IMR-90 (cell line): ENCODE measurements at regions not wholly inside any gene's neighbourhood (a gene's known extent, or its start where the extent isn't known, plus 50 kb on each side); places are given as distances from the start of the nearest gene placed in this dataset.

Experiments
- ATAC-seq: fragments of 200-7000 bp; cut with Tn5 transposase; 2 replicates; pipeline ENCODE4 v1.9.1; 2020; ENCODE audit warnings: low read depth, mild to moderate bottlenecking, moderate library complexity
- BruUV-seq: library from RNA; stranded (reverse); fragments of 400-500 nt; replicated peaks from 2 replicates; lab custom pipeline; 2021; lab: Mats Ljungman, UMichigan
- CTCF ChIA-PET: fragments of 300-600 bp; formaldehyde crosslinking; extraction: SDS; loops from one replicate; lab custom pipeline; 2021; ENCODE audit warnings: antibody characterized with exemption; lab: Yijun Ruan, JAX
- POLR2A ChIA-PET: fragments of 300-600 bp; sonication (Branson Sonifier 250); formaldehyde crosslinking; loops from one replicate; lab custom pipeline; 2022; ENCODE audit warnings: antibody characterized with exemption; ENCODE audit not compliant: unreplicated experiment; lab: Charles Lee
- DNase-seq: peaks from one replicate; pipeline ENCODE4 v3.0.0; 2013
- H2AFZ ChIP-seq: replicated peaks from 2 replicates; pipeline ENCODE3; 2013; ENCODE audit warnings: low read length, mild to moderate bottlenecking; ENCODE audit not compliant: poor library complexity
- H2AK5ac ChIP-seq: 2 replicates; pipeline ENCODE4 v1.6.1; 2013; ENCODE audit warnings: low read depth, low read length, inconsistent platforms
- H2AK9ac ChIP-seq: replicated peaks from 2 replicates; pipeline ENCODE3; 2013; ENCODE audit warnings: mild to moderate bottlenecking, low read depth, low read length, moderate library complexity; ENCODE audit not compliant: poor library complexity
- H2BK120ac ChIP-seq: 2 replicates; pipeline ENCODE4 v1.6.1; 2013; ENCODE audit warnings: low read depth, low read length, inconsistent platforms
- H2BK15ac ChIP-seq: 3 replicates; pipeline ENCODE4 v1.6.1; 2013; ENCODE audit warnings: low read depth, low read length, inconsistent platforms
- H2BK20ac ChIP-seq: 2 replicates; pipeline ENCODE4 v1.6.1; 2013; ENCODE audit warnings: low read depth, mild to moderate bottlenecking, inconsistent platforms, low read length, moderate library complexity
- H2BK5ac ChIP-seq: 2 replicates; pipeline ENCODE4 v1.6.1; 2013; ENCODE audit warnings: mild to moderate bottlenecking, low read depth, low read length, inconsistent platforms; ENCODE audit not compliant: poor library complexity, severe bottlenecking
- H3K14ac ChIP-seq: replicated peaks from 2 replicates; pipeline ENCODE4 v1.6.1; 2013; ENCODE audit warnings: low read depth, low read length, inconsistent platforms
- H3K18ac ChIP-seq: 2 replicates; pipeline ENCODE4 v1.6.1; 2013; ENCODE audit warnings: low read depth, low read length, control low read depth
- H3K23ac ChIP-seq: 2 replicates; pipeline ENCODE4 v1.6.1; 2013; ENCODE audit warnings: low read depth, low read length, inconsistent platforms
- H3K27ac ChIP-seq: 2 replicates; pipeline ENCODE4 v1.5.1; 2013; ENCODE audit warnings: mild to moderate bottlenecking, control low read depth, low read length; ENCODE audit not compliant: insufficient read depth
- H3K27me3 ChIP-seq: 2 replicates; pipeline ENCODE4 v1.6.1; 2013; ENCODE audit warnings: low read length; ENCODE audit not compliant: control insufficient read depth, insufficient read depth
- H3K36me3 ChIP-seq: 2 replicates; pipeline ENCODE4 v1.6.1; 2013; ENCODE audit warnings: low read length, mixed read lengths; ENCODE audit not compliant: control insufficient read depth, insufficient read depth
- H3K4ac ChIP-seq: 2 replicates; pipeline ENCODE4 v1.6.1; 2013; ENCODE audit warnings: low read depth, low read length, inconsistent platforms
- H3K4me1 ChIP-seq: 2 replicates; pipeline ENCODE4 v1.6.1; 2013; ENCODE audit warnings: low read length, mixed read lengths; ENCODE audit not compliant: control insufficient read depth, insufficient read depth
- H3K4me2 ChIP-seq: 2 replicates; pipeline ENCODE4 v1.6.1; 2013; ENCODE audit warnings: low read depth, mild to moderate bottlenecking, control low read depth, low read length, moderate library complexity
- H3K4me3 ChIP-seq: 2 replicates; pipeline ENCODE4 v1.5.1; 2013; ENCODE audit warnings: low read depth, mild to moderate bottlenecking, control low read depth, low read length, moderate library complexity; ENCODE audit not compliant: insufficient read depth
- H3K56ac ChIP-seq: 2 replicates; pipeline ENCODE4 v1.6.1; 2013; ENCODE audit warnings: low read length, inconsistent platforms; ENCODE audit not compliant: insufficient read depth; ENCODE audit errors: extremely low read depth
- H3K79me1 ChIP-seq, 2 experiments: 2 replicates each; pipeline ENCODE4 v1.6.1; 2013; ENCODE audit warnings: low read length in 2 of 2, inconsistent platforms in 1 of 2, low read depth in 1 of 2
- H3K9ac ChIP-seq: 2 replicates; pipeline ENCODE4 v1.6.1; 2013; ENCODE audit warnings: low read depth, low read length, control low read depth
- H3K9me1 ChIP-seq: 2 replicates; pipeline ENCODE4 v1.6.1; 2013; ENCODE audit warnings: low read length, inconsistent platforms; ENCODE audit not compliant: insufficient read depth
- H3K9me3 ChIP-seq: 2 replicates; pipeline ENCODE4 v1.6.1; 2013; ENCODE audit warnings: low read length; ENCODE audit not compliant: control insufficient read depth, insufficient read depth
- H4K20me1 ChIP-seq: 2 replicates; pipeline ENCODE4 v1.6.1; 2013; ENCODE audit warnings: low read length, inconsistent platforms; ENCODE audit not compliant: insufficient read depth
- H4K5ac ChIP-seq: 2 replicates; pipeline ENCODE4 v1.6.1; 2013; ENCODE audit warnings: mild to moderate bottlenecking, low read depth, low read length, control low read depth
- H4K8ac ChIP-seq, 2 experiments: 2 replicates each; pipeline ENCODE4 v1.6.1; 2013; ENCODE audit warnings: low read depth in 2 of 2, low read length in 2 of 2, control low read depth in 1 of 2, inconsistent platforms in 1 of 2
- H4K91ac ChIP-seq: 2 replicates; pipeline ENCODE4 v1.6.1; 2013; ENCODE audit warnings: low read depth, low read length, inconsistent platforms; ENCODE audit not compliant: insufficient read depth
- BHLHE40 ChIP-seq: fragments of 150-350 bp; IDR thresholded peaks from 2 replicates; pipeline ENCODE4 v1.6.1; 2016; ENCODE audit warnings: mild to moderate bottlenecking, low read depth, low read length
- CEBPB ChIP-seq: IDR thresholded peaks from 2 replicates; pipeline ENCODE4 v1.6.1; 2012; ENCODE audit warnings: low read depth, low read length, improper control_type of control experiment
- ELK1 ChIP-seq: fragments of 150-350 bp; IDR thresholded peaks from 2 replicates; pipeline ENCODE4 v1.6.1; 2016; ENCODE audit warnings: low read depth, mild to moderate bottlenecking, low read length, moderate library complexity, borderline replicate concordance
- FOS ChIP-seq: fragments of 150-350 bp; IDR thresholded peaks from 2 replicates; pipeline ENCODE4 v1.6.1; 2016; ENCODE audit warnings: low read depth, low read length
- MAFK ChIP-seq: IDR thresholded peaks from 2 replicates; pipeline ENCODE4 v1.6.1; 2012; ENCODE audit warnings: low read depth, low read length, improper control_type of control experiment
- MAZ ChIP-seq: IDR thresholded peaks from 2 replicates; pipeline ENCODE4 v1.6.1; 2012; ENCODE audit warnings: low read depth, mild to moderate bottlenecking, low read length, improper control_type of control experiment, moderate library complexity, borderline replicate concordance
- MXI1 ChIP-seq: IDR thresholded peaks from 2 replicates; pipeline ENCODE4 v1.6.1; 2012; ENCODE audit warnings: low read depth, mild to moderate bottlenecking, low read length, moderate library complexity, borderline replicate concordance
- NFE2L2 ChIP-seq: fragments of 150-350 bp; IDR thresholded peaks from 2 replicates; pipeline ENCODE4 v1.6.1; 2016; ENCODE audit warnings: low read depth, mild to moderate bottlenecking, low read length
- POLR2A ChIP-seq: IDR thresholded peaks from 2 replicates; pipeline ENCODE4 v1.6.1; 2012; ENCODE audit warnings: mild to moderate bottlenecking, low read depth, low read length
- RAD21 ChIP-seq: IDR thresholded peaks from 2 replicates; pipeline ENCODE4 v1.6.1; 2012; ENCODE audit warnings: low read length, improper control_type of control experiment
- RCOR1 ChIP-seq: IDR thresholded peaks from 2 replicates; pipeline ENCODE4 v1.6.1; 2012; ENCODE audit warnings: mild to moderate bottlenecking, low read length, improper control_type of control experiment; ENCODE audit not compliant: insufficient replicate concordance
- RFX5 ChIP-seq: IDR thresholded peaks from 2 replicates; pipeline ENCODE4 v1.8.0; 2012; ENCODE audit warnings: low read depth, mild to moderate bottlenecking, low read length, moderate library complexity
- SMC3 ChIP-seq: fragments of 150-350 bp; IDR thresholded peaks from 2 replicates; pipeline ENCODE4 v1.6.1; 2016; ENCODE audit warnings: low read depth, mild to moderate bottlenecking, antibody characterized with exemption, low read length, moderate library complexity
- WGBS, 2 experiments: methylation state at CpG; one replicate each; pipeline versions ENCODE4 v1.1.5 to v1.1.7; 2013; ENCODE audit warnings: missing lambda C conversion rate in 2 of 2; ENCODE audit not compliant: insufficient read length in 1 of 2; ENCODE audit errors: extremely low coverage in 2 of 2; 5-methylcytosine and 5-hydroxymethylcytosine counted together
- dilution Hi-C: fragments of 300-500 bp; cut with HindIII; formaldehyde crosslinking; loops from one replicate; pipeline ENCODE4 v1.14.3; 2018; ENCODE audit warnings: low sequenced_read_pairs; ENCODE audit not compliant: unreplicated experiment
- in situ Hi-C: fragments of 300-500 bp; cut with MboI; formaldehyde crosslinking; loops from 3 replicates; pipeline ENCODE4 v1.14.3; 2019; ENCODE audit warnings: low sequenced_read_pairs, inconsistent platforms, mixed read lengths
- intact Hi-C: fragments of 100-400 bp; cut with micrococcal nuclease; formaldehyde crosslinking; loops from 2 replicates; pipeline ENCODE4 v1.10.0; 2022
- TF ChIP-seq, protein P1 (sequence below): conservative IDR thresholded peaks from 2 replicates; pipeline ENCODE4 v1.5.1; 2012; ENCODE audit warnings: mild to moderate bottlenecking, low read depth, low read length, improper control_type of control experiment
- TF ChIP-seq, protein P2 (sequence below): fragments of 150-350 bp; IDR thresholded peaks from 2 replicates; pipeline ENCODE4 v1.6.1; 2017; ENCODE audit warnings: mild to moderate bottlenecking, antibody characterized with exemption, low read length, low read depth

- intact Hi-C loops (no loop called here), in situ Hi-C loops (no loop called here), dilution Hi-C loops (no loop called here)
- H3K9me3 ChIP-seq = no peaks in the 10 kb centered on the region
- H3K4ac ChIP-seq = no peak overlapping the region
- H2AFZ ChIP-seq = no peak overlapping the region
- no peak overlapping the region for H2BK5ac ChIP-seq
- ChIA-PET POLR2A (no interaction called here), CTCF (no interaction called here)
- TF ChIP-seq, protein P1, sequence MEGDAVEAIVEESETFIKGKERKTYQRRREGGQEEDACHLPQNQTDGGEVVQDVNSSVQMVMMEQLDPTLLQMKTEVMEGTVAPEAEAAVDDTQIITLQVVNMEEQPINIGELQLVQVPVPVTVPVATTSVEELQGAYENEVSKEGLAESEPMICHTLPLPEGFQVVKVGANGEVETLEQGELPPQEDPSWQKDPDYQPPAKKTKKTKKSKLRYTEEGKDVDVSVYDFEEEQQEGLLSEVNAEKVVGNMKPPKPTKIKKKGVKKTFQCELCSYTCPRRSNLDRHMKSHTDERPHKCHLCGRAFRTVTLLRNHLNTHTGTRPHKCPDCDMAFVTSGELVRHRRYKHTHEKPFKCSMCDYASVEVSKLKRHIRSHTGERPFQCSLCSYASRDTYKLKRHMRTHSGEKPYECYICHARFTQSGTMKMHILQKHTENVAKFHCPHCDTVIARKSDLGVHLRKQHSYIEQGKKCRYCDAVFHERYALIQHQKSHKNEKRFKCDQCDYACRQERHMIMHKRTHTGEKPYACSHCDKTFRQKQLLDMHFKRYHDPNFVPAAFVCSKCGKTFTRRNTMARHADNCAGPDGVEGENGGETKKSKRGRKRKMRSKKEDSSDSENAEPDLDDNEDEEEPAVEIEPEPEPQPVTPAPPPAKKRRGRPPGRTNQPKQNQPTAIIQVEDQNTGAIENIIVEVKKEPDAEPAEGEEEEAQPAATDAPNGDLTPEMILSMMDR = no peak
- TF ChIP-seq RCOR1 = no peak
- no peak for TF ChIP-seq POLR2A
- no peak for TF ChIP-seq MXI1
- TF ChIP-seq ELK1 = no peak
- no peak for TF ChIP-seq BHLHE40
- TF ChIP-seq RFX5 = no peak
- no peak for TF ChIP-seq MAFK
- no peak for TF ChIP-seq RAD21
- TF ChIP-seq NFE2L2 = no peak
- no peak for TF ChIP-seq MAZ
- no peak for TF ChIP-seq CEBPB
- TF ChIP-seq, protein P2, sequence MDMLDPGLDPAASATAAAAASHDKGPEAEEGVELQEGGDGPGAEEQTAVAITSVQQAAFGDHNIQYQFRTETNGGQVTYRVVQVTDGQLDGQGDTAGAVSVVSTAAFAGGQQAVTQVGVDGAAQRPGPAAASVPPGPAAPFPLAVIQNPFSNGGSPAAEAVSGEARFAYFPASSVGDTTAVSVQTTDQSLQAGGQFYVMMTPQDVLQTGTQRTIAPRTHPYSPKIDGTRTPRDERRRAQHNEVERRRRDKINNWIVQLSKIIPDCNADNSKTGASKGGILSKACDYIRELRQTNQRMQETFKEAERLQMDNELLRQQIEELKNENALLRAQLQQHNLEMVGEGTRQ = no peak
- TF ChIP-seq SMC3 = no peak
- TF ChIP-seq FOS = no peak
- BruUV-seq = no TSS peak
- H3K4me1 ChIP-seq = peaks cover 8% of the 10 kb centered on the region
- ATAC-seq = no peak
- DNase-seq = no peak
- H3K9me1 ChIP-seq = 0 out of 2 replicates have a peak, but pooled peaks cover under 1% of the 10 kb centered on the region
- H2BK20ac ChIP-seq = no peak overlapping the region
- H3K18ac ChIP-seq = no peak overlapping the region
- H3K4me2 ChIP-seq = no peak overlapping the region
- no peaks in the 10 kb centered on the region for H3K36me3 ChIP-seq
- H3K27me3 ChIP-seq = no peaks in the 10 kb centered on the region
- no peak overlapping the region for H2BK120ac ChIP-seq
- no CpG with 5 or more reads among the region's 3 CpGs for WGBS, 2 experiments
- H4K91ac ChIP-seq = no peak overlapping the region
- no peak overlapping the region for H4K8ac ChIP-seq
- no peak overlapping the region for H3K27ac ChIP-seq
- H3K4me3 ChIP-seq = no peak overlapping the region
- no peak overlapping the region for H3K23ac ChIP-seq
- no peak overlapping the region for H3K9ac ChIP-seq
- H2AK5ac ChIP-seq = no peak overlapping the region
- H4K20me1 ChIP-seq = no peaks in the 10 kb centered on the region; the same call in 1 of the 2 replicates
- no peak overlapping the region for H2BK15ac ChIP-seq
- no peak overlapping the region for H4K5ac ChIP-seq
- H2AK9ac ChIP-seq = no peak overlapping the region
- no peak overlapping the region for H3K14ac ChIP-seq
- H3K79me1 ChIP-seq = peaks cover 0 to 3% of the 10 kb centered on the region in 2 experiments; a peak in 2 of 4 replicates
- no peak overlapping the region for H3K56ac ChIP-seq
These were observed 72.0 kb upstream of the TNRC6B start for GRCh38 chr22:40105755-40106154.
